HT-29 (cell line): ENCODE measurements at regions not wholly inside any gene's neighbourhood (a gene's known extent, or its start where the extent isn't known, plus 50 kb on each side); places are given as distances from the start of the nearest gene placed in this dataset.
A peak's percentile ranks its signal among the peaks of the same experiment; 100 is the strongest.
"Not testable (repeated sequence)": the region's sequence is repeated elsewhere in the genome, so short reads cannot be mapped to it uniquely, and the experiment has no call there.

Experiments
- DNase-seq: peaks from one replicate; pipeline ENCODE4 v3.0.0-alpha.2; 2015; ENCODE audit warnings: low spot score

- no peak for DNase-seq
Measured at GRCh38 chr5:121319292-121319691, 532.4 kb upstream of the FTMT start.

- no peak for DNase-seq
Measured at GRCh38 chr5:121325930-121326329, 525.8 kb upstream of the FTMT start.

DNA sequence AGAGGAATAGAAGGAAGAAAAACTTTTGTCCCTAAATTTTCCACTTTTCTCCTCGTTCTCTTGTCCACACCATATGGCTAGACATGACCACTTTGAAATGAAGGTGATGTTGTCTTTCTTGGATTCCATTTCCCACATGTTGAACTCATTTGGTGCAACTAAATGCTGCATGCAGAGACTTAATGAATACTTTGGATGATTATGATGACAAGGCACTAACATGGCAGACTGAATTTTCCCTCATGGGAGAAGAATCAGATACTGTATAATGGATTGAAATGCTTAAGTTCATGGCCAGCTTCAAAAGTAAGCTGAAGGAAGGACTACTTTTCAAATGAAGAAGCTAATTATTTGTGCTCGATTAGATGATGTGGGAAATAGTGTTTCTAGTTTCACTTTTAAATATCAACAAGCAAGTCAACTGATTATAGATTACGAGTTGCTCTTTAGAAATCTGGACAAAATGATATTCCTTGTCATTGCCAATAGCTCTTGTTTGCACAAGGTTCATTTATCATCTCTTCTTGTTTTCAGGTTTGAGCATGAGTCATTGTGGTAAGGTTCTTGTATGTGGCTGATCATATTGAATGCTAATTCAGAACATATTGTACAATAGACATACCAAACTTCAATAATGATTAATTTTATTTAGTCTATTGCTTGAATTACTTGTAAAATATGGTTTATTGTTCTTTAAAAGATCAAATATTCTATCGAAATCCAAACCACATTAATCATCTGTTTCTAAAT is 501.3 kb upstream of the FTMT start:
- DNase-seq: peak; percentile 53

GRCh38 chr5:121366515-121366914 is 485.2 kb upstream of the FTMT start:
- no peak for DNase-seq

- no peak for DNase-seq
Measured at GRCh38 chr5:121373371-121373770, 478.3 kb upstream of the FTMT start.

- DNase-seq: no peak
Measured at GRCh38 chr5:121377461-121377860, 474.2 kb upstream of the FTMT start.

DNA sequence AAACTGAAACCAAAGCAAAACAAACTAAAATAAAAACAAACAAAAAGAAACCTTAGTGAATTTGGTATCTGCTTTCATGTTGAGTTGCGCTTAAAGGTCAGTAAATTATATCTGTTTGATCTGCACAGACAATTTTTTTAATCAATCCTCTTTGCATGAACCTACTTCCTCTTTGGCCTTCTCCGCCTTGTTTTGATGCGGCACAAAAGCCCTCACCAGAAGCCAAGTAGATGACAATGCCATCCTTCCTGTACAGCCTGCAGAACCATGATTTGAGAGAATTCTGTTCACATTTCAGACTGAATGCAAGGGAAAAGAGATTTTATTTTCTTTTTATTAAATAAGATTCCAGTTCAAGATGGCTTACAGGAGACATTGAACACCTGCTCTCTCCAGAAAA is 473.6 kb upstream of the FTMT start:
- no peak for DNase-seq

- DNase-seq: no peak
Measured at GRCh38 chr5:121378559-121379359, 472.9 kb upstream of the FTMT start.

DNA sequence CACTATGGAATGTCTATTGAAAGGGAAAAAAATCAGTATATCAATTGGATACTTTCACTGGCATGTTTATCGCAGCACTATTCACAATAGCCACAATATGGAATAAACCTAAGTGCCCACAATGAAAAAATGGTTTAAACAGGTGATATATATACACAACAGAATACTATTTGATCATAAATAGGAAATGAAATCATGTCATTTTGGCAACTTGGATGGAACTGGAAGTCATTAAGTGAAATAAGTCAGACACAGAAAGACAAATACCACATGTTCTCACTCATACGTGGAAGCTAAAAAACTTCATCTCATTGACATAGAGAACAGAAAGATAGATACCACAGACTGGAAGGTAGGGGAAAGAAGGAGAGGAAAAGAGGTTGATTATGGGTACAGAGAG is 471.6 kb upstream of the FTMT start:
- no peak for DNase-seq

- DNase-seq: no peak
Measured at GRCh38 chr5:121384359-121384758, 467.3 kb upstream of the FTMT start.

DNA sequence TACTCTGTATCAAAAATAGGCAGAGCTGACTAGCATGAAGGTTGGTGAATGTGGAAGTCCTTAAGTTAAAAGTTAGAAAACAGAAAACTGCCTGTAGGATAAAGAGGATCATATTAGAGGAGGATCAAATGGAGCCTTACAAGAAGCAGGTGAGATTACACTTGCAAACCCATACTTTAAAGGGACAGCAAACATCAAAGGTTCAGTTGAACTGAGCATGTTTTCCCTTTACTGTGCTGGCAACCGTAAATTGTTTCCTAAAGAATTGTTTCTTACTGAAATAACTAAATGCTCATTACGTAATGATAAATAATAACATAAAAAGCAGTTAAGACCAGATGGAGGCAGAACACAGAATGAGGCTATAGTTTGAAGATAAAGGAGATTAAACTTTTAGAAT is 465.3 kb upstream of the FTMT start:
- no peak for DNase-seq

GRCh38 chr5:121396716-121397115 is 455.0 kb upstream of the FTMT start:
- DNase-seq: no peak

GRCh38 chr5:121399879-121400278 is 451.8 kb upstream of the FTMT start:
- DNase-seq: no peak

GRCh38 chr5:121408778-121409177 is 442.9 kb upstream of the FTMT start:
- peak; percentile 15 for DNase-seq

- DNase-seq: no peak
Measured at GRCh38 chr5:121415270-121415669, 436.4 kb upstream of the FTMT start.

GRCh38 chr5:121421646-121422045 is 430.0 kb upstream of the FTMT start:
- no peak for DNase-seq

GRCh38 chr5:121424976-121425375 is 426.7 kb upstream of the FTMT start:
- no peak for DNase-seq

- no peak for DNase-seq
Measured at GRCh38 chr5:121426153-121426552, 425.5 kb upstream of the FTMT start.

GRCh38 chr5:121429761-121430160 is 421.9 kb upstream of the FTMT start:
- DNase-seq: no peak

DNA sequence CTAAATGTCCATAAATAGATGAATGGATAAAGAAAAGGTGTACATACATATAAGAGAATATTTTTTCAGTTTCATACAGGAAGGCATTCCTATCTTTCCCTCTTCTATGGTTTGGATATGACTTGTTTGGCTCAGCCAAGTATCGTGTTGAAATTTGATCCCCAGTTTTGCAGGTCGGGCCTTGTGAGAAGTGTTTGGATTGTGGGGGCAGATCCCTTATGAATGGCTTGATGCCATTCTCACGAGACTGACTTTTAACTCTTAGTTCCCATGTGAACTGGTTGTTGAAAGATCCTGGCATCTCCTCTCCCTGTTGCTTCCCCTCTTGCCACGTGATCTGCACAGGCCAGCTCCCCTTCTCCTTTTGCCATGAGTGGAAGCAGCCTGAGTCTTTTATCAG is 421.1 kb upstream of the FTMT start:
- DNase-seq: no peak

GRCh38 chr5:121445511-121445910 is 406.2 kb upstream of the FTMT start:
- DNase-seq: no peak

GRCh38 chr5:121462441-121462840 is 389.2 kb upstream of the FTMT start:
- no peak for DNase-seq

GRCh38 chr5:121471222-121471621 is 380.5 kb upstream of the FTMT start:
- DNase-seq: not testable (repeated sequence)
